NCI-H748 treated with DMSO at 0.1 percent for 48 hours (cell line): ENCODE measurements at regions not wholly inside any gene's neighbourhood (a gene's known extent, or its start where the extent isn't known, plus 50 kb on each side); places are given as distances from the start of the nearest gene placed in this dataset.
"Not testable (repeated sequence)": the region's sequence is repeated elsewhere in the genome, so short reads cannot be mapped to it uniquely, and the experiment has no call there.

Experiments used
- DNase-seq: peaks from one replicate; lab custom pipeline; 2025; lab: John Stamatoyannopoulos, UW

DNA sequence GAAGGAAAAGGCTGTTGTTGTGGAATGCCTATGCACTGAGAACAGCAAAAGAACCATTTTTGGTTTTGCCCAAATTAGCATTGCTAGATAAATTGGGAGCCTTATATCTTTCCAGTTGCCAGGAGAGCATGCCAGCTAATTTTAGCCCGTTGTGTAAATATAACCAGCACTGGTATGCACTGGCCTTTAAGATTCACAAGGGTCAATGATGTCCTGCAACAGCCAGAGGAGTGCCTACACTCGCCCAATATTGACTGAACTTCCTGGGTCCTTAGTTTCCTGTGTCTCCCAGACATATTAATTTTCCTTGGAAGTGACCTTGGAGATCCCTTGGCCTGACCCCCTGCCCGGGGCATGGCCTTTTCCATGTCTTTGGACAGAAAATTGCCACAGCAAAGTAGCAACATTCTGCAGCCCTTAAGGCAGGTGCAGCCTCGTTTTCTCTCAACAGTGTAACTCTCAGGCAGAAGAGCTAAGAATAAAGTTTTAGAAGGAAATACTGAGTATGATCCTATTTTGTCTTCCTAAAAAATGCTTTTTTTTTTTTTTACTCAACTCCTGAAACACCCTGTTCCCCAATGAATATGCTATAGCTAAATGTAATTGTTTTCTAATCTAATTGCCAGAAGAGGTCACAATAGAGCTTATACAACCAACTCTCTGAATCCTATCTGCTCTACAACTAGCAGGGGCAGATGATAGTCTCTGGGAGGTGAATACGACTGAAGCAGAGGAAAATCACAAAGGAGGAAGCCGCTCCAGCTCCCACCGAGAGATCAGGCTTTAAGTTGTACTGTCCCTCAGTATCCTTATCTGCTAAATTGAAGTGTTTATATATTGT is 131.9 kb upstream of the PCGF5 start:
- no peak for DNase-seq

GRCh38 chr10:91090761-91091529 is 129.5 kb upstream of the PCGF5 start:
- no peak for DNase-seq

DNA sequence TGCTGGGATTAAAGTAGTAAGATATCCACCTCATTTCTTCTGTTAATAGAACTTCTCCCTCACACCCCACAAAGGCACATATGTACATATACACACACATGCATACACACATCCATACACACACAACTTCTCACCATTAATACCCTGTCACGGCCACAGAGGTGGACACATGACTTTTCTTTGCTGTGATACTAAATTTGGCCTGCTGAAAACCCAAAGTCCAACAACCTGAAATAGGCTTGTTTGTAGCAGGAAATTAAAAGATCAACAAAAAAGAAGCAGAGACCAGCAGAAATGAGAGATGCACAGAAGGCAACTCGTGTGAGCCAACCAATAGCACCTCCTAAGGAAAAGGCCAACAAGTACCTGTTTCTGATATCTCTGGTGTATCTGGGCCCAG is 128.7 kb upstream of the PCGF5 start:
- no peak for DNase-seq

DNA sequence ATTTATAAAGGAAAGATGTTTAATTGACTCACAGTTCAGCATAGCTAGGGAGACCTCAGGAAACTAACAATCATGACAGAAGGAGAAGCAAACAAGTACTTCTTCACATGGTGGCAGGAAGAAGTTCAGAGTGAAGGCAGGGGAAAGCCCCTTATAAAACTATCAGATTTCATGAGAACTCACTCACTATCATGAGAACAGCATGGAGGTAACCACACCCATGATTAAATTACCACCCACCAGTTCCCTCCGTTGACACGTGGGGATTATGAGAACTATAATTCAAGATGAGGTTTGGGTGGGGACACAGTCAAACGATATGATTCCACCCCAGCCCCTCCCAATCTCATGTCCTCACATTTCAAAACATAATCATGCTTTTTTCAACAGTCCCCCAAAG is 124.2 kb upstream of the PCGF5 start:
- no peak for DNase-seq

- no peak for DNase-seq
Observed at GRCh38 chr10:91097313-91097712, 123.2 kb upstream of the PCGF5 start.

GRCh38 chr10:91098021-91098420 is 122.4 kb upstream of the PCGF5 start:
- not testable (repeated sequence) for DNase-seq

GRCh38 chr10:91103384-91104192 is 116.9 kb upstream of the PCGF5 start:
- DNase-seq: no peak

GRCh38 chr10:91104193-91105041 is 116.0 kb upstream of the PCGF5 start:
- no peak for DNase-seq

DNA sequence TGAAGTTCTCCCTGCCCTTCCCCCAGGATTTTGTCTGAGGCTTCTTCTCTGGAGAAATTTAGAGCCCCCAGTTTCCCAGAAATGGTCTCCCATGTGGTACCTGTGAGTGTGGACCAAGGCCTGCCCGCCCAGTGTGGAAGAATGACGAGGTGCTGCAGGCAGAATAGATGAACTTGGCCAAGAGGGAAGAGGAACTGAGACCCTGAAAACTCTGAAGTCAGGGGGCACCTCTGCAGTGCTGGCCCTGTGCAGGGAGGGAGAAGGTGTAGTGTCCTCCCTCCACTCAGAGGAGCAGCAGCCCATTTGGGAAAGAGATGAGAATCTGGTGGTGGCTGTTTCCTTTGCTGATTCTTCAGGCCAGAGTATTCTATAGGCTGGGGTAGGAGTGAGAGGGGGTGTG is 115.2 kb upstream of the PCGF5 start:
- no peak for DNase-seq

GRCh38 chr10:91108820-91109219 is 111.6 kb upstream of the PCGF5 start:
- DNase-seq: no peak

GRCh38 chr10:91111060-91111459 is 109.4 kb upstream of the PCGF5 start:
- no peak for DNase-seq

DNA sequence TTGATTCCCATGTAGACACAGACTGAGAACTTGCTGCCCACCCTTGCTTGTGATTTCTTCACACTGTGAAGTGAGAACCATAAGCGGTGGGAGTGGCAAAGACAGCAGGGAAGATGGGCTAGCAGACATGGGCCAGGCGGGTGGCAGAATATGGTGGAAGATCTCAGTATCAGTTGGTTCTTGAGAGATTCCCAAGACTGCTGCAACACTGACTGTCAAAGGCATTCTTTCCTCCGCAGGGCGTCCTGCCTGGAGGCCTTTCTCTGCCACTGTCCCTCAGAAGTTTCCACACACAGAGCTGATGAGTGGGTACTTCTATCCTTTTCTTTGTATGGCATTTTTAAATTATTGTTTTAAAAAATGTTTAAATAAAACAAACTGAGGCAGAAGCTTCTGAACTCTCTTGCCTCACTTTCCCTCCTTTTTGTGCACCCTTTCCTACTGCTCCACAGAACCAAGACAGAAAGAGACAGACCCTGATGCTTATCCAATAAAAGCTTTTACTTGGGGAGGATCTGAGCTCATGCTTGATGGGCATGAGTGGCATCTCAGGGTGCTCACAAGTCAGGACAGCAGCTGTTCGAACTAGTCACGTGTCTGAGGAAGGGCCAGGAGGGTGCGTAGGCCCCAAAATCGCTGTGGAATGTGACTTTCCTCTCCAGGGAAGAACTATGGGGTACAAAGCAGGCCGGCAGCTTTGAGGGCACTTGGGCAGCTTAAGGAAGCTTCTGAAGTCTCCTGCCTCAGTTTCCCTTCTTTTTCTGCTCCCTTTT is 104.7 kb upstream of the PCGF5 start:
- no peak for DNase-seq

GRCh38 chr10:91117505-91117904 is 103.0 kb upstream of the PCGF5 start:
- no peak for DNase-seq

- DNase-seq: no peak
Observed at GRCh38 chr10:91120348-91120747, 100.1 kb upstream of the PCGF5 start.

DNA sequence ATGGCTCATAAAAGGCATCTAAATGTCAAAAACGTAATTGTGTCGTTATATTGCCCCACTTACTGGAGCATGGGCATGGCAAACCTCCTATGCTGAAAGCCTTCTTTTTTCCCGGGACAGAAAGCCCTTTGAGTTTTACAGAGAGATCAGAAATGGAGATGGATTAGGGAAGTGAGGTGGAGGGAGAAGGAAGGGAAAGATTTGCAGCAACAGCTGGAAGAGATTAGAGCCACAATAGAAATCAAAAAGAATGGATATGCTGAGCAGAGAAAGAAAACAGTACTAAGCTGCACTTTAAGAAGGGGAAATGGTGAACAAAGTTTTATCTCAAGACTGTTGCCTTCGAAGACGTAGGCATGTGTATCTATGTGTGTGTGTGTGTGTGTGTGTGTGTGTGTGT is 97.2 kb upstream of the PCGF5 start:
- no peak for DNase-seq

- no peak for DNase-seq
Observed at GRCh38 chr10:91124016-91124415, 96.4 kb upstream of the PCGF5 start.

GRCh38 chr10:91126471-91126870 is 94.0 kb upstream of the PCGF5 start:
- DNase-seq: no peak

GRCh38 chr10:91127341-91128082 is 93.0 kb upstream of the PCGF5 start:
- no peak for DNase-seq

DNA sequence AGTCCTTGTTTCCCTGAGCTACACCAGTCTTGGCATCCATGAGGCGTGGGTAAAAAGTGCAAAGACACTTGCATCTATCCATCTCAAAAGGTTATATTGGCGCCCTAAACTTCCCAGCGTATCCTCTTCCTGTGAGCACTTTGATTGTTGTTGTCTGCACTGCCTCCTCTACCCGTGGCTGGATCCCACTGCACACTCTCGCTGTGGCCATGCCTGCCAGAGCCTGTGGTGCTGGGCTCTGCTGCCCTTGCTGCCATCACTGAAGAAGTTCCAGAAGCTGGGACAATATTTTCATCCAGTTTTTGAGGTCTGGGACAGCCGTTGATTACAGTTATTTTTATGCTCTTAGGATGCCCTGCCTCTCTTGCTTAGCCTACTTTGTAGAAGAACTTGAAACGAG is 85.3 kb upstream of the PCGF5 start:
- DNase-seq: no peak

GRCh38 chr10:91137011-91137643 is 83.3 kb upstream of the PCGF5 start:
- no peak for DNase-seq
